ENCODE measurements at regions not wholly inside any gene's neighbourhood (a gene's known extent, or its start where the extent isn't known, plus 50 kb on each side); places are given as distances from the start of the nearest gene placed in this dataset.

DNA sequence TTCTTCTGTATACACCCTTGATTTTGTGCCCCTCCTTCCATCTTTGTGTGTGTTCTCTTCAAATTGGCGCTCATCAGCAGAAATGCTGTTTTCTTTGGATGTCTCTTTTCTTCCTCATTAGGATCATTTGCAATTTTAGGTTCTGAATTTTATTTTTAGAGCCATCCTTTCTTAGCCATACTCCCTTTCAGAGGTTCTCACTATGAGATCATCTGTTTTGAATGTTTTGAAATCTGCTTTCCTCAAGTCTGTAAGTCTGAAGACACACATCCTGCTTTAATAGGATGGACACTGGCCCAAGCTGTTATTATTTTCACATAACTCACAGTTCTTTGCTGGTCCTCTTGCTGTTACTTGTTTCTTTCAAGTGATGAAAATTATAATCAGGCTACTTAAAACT lies 124.8 kb downstream of the BDH1 start:
- TF ChIP-seq POLR2A (IDR thresholded peaks at IDR 0.05), result no peak
- TF ChIP-seq, protein P1, sequence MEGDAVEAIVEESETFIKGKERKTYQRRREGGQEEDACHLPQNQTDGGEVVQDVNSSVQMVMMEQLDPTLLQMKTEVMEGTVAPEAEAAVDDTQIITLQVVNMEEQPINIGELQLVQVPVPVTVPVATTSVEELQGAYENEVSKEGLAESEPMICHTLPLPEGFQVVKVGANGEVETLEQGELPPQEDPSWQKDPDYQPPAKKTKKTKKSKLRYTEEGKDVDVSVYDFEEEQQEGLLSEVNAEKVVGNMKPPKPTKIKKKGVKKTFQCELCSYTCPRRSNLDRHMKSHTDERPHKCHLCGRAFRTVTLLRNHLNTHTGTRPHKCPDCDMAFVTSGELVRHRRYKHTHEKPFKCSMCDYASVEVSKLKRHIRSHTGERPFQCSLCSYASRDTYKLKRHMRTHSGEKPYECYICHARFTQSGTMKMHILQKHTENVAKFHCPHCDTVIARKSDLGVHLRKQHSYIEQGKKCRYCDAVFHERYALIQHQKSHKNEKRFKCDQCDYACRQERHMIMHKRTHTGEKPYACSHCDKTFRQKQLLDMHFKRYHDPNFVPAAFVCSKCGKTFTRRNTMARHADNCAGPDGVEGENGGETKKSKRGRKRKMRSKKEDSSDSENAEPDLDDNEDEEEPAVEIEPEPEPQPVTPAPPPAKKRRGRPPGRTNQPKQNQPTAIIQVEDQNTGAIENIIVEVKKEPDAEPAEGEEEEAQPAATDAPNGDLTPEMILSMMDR (IDR thresholded peaks at IDR 0.05), result no peak
